DND-41 (cell line): ENCODE measurements at regions not wholly inside any gene's neighbourhood (a gene's known extent, or its start where the extent isn't known, plus 50 kb on each side); places are given as distances from the start of the nearest gene placed in this dataset.

ENCODE experiments used
- CTCF ChIP-seq: IDR thresholded peaks from 2 replicates; pipeline ENCODE4 v1.5.1; 2012; ENCODE audit warnings: borderline replicate concordance, low read length, moderate library complexity, mild to moderate bottlenecking; ENCODE audit not compliant: poor library complexity, severe bottlenecking; ENCODE audit errors: extremely low read depth
- EZH2 ChIP-seq: IDR thresholded peaks from 3 replicates; pipeline ENCODE4 v1.6.1; 2012; ENCODE audit warnings: borderline replicate concordance, low read depth, mild to moderate bottlenecking, moderate library complexity, low read length, inconsistent platforms; ENCODE audit not compliant: severe bottlenecking

DNA sequence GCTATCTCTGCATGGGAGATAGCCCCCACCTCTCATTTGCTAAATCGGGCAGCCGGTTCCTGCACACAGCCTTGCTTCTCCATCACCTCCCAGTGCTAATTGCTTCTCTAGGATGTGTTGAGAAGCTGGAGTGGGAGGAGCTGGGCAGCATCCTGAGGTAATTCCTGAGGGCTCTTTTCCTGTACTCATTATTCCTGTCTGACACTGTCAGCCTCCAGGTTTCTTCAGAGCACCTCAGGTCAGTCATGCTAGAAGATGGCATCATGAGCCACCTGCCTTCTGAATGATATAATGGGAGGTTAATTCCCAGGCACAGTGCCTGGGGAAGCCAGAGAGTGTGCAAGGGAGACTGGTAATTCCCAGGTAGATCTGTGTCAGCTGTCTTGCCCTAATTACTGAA, 133.0 kb downstream of the RAB38 start:
- TF ChIP-seq CTCF (no peak), EZH2 (no peak)
